Activated CD8-positive, alpha-beta T cell treated with anti-CD3 and anti-CD28 coated beads for 36 hours (primary cell): ENCODE measurements at regions not wholly inside any gene's neighbourhood (a gene's known extent, or its start where the extent isn't known, plus 50 kb on each side); places are given as distances from the start of the nearest gene placed in this dataset.

ENCODE experiments used
- ATAC-seq: fragments of 200-7000 bp; cut with Tn5 transposase; one replicate; pipeline ENCODE4 v1.10.0; 2021; ENCODE audit warnings: mild to moderate bottlenecking, moderate library complexity
- CTCF ChIA-PET: fragments of 350-600 bp; sonication (Branson Sonifier 250); formaldehyde crosslinking; loops from one replicate; lab custom pipeline; 2021; ENCODE audit warnings: antibody characterized with exemption; lab: Charles Lee
- POLR2A ChIA-PET: fragments of 350-600 bp; sonication (Branson Sonifier 250); formaldehyde crosslinking; loops from one replicate; lab custom pipeline; 2021; ENCODE audit warnings: antibody characterized with exemption; lab: Charles Lee
- DNase-seq: peaks from one replicate; pipeline ENCODE4 v3.0.0-alpha.2; 2020
- H3K27ac Mint-ChIP-seq: one replicate; pipeline ENCODE4 v1.8.0; 2021; ENCODE audit warnings: mild to moderate bottlenecking, mixed read lengths
- H3K27me3 Mint-ChIP-seq: one replicate; pipeline ENCODE4 v1.8.0; 2021; ENCODE audit warnings: mixed read lengths
- H3K36me3 Mint-ChIP-seq: one replicate; pipeline ENCODE4 v1.8.0; 2021; ENCODE audit warnings: low read depth, mixed read lengths
- H3K4me1 Mint-ChIP-seq: one replicate; pipeline ENCODE4 v1.8.0; 2021; ENCODE audit warnings: low read depth, mixed read lengths
- H3K4me3 Mint-ChIP-seq: one replicate; pipeline ENCODE4 v1.8.0; 2021; ENCODE audit warnings: mild to moderate bottlenecking, moderate library complexity, mixed read lengths
- H3K9me3 Mint-ChIP-seq: one replicate; pipeline ENCODE4 v1.8.0; 2021; ENCODE audit warnings: mixed read lengths
- intact Hi-C: fragments of 100-400 bp; cut with micrococcal nuclease; formaldehyde crosslinking; loops from one replicate; pipeline ENCODE4 v1.10.0; 2022
- TF ChIP-seq, protein P1 (sequence below): fragments of 200-600 bp; IDR thresholded peaks from one replicate; pipeline ENCODE4 v1.8.0; 2022; ENCODE audit warnings: antibody characterized with exemption, mild to moderate bottlenecking

- H3K4me3 Mint-ChIP-seq = no peak overlapping the region
- peaks cover 5% of the 10 kb centered on the region for H3K27me3 Mint-ChIP-seq
- POLR2A ChIA-PET = no interaction called here
- peaks cover 2% of the 10 kb centered on the region for H3K4me1 Mint-ChIP-seq
- ATAC-seq = no peak
- no peaks in the 10 kb centered on the region for H3K36me3 Mint-ChIP-seq
- H3K27ac Mint-ChIP-seq = no peak overlapping the region
- TF ChIP-seq, protein P1, sequence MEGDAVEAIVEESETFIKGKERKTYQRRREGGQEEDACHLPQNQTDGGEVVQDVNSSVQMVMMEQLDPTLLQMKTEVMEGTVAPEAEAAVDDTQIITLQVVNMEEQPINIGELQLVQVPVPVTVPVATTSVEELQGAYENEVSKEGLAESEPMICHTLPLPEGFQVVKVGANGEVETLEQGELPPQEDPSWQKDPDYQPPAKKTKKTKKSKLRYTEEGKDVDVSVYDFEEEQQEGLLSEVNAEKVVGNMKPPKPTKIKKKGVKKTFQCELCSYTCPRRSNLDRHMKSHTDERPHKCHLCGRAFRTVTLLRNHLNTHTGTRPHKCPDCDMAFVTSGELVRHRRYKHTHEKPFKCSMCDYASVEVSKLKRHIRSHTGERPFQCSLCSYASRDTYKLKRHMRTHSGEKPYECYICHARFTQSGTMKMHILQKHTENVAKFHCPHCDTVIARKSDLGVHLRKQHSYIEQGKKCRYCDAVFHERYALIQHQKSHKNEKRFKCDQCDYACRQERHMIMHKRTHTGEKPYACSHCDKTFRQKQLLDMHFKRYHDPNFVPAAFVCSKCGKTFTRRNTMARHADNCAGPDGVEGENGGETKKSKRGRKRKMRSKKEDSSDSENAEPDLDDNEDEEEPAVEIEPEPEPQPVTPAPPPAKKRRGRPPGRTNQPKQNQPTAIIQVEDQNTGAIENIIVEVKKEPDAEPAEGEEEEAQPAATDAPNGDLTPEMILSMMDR = no peak
- H3K9me3 Mint-ChIP-seq = no peaks in the 10 kb centered on the region
- no peak for DNase-seq
- intact Hi-C loops = no loop called here
- CTCF ChIA-PET = no interaction called here
Observed at GRCh38 chr10:28434063-28434462, 98.9 kb upstream of the WAC start.

GRCh38 chr10:28442403-28442802, 90.5 kb upstream of the WAC start:
- Mint-ChIP-seq H3K4me1 (no peaks in the 10 kb centered on the region), H3K4me3 (no peak overlapping the region), H3K9me3 (no peaks in the 10 kb centered on the region), H3K27me3 (peaks cover 10% of the 10 kb centered on the region), H3K36me3 (no peaks in the 10 kb centered on the region), H3K27ac (no peak overlapping the region)
- ChIA-PET CTCF (no interaction called here), POLR2A (no interaction called here)
- TF ChIP-seq, protein P1 = no peak
- intact Hi-C loops = no loop called here
- DNase-seq (no peak), ATAC-seq (no peak)

DNA sequence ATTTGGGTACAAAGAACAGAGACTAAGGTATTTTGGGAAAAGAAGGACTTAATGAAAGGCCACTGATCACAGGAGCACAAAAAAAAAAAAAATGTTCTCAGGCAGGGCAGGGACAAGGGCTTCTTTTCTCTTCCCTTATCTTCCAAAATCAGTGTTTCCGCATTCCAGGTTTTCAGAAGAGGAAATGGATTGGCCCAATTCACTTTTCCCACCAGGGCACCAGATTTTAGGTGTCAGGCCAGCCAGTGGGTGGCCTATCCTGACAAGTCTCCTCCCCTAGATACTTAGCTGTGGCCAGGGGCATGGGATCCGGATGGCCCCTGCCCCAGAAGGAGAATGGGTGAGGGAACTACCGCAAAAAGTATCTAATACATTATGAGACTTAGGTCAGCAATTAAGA, 88.9 kb upstream of the WAC start:
- no peak overlapping the region for H3K4me3 Mint-ChIP-seq
- H3K27ac Mint-ChIP-seq = no peak overlapping the region
- ATAC-seq (no peak), DNase-seq (no peak)
- CTCF ChIA-PET = interaction anchor here (0.5 kb wide), 1 partner anchor 1070 kb away, joined by 4 read pairs; no protein-coding TSS in a partner anchor
- TF ChIP-seq, protein P1 = no peak
- H3K9me3 Mint-ChIP-seq = no peaks in the 10 kb centered on the region
- POLR2A ChIA-PET = no interaction called here
- intact Hi-C loops = no loop called here
- no peaks in the 10 kb centered on the region for H3K36me3 Mint-ChIP-seq
- no peaks in the 10 kb centered on the region for H3K4me1 Mint-ChIP-seq
- peaks cover 5% of the 10 kb centered on the region for H3K27me3 Mint-ChIP-seq

DNA sequence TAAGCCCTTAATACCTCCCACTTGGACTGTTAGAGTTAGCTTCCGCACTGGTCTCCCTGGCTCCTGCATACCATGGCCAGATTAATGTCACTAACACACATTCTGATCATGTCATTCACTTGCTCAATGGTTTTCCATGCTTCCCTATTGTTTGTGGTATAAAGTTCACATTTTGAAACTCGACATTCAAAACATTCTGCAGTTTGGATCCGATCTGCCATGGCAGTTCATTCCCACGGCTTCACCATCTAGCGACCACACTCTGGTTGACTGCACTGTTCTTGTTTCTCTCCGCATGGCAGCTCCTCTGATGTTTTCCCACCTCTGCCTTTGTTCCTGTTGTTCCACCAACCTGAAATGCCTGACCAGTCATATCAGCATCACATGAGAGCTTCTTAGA, 87.4 kb upstream of the WAC start:
- ChIA-PET POLR2A (no interaction called here), CTCF (no interaction called here)
- H3K27me3 Mint-ChIP-seq = peaks cover 6% of the 10 kb centered on the region
- H3K27ac Mint-ChIP-seq = no peak overlapping the region
- H3K36me3 Mint-ChIP-seq = no peaks in the 10 kb centered on the region
- ATAC-seq = no peak
- TF ChIP-seq, protein P1 = no peak
- DNase-seq = no peak
- H3K4me1 Mint-ChIP-seq = no peaks in the 10 kb centered on the region
- intact Hi-C loops = no loop called here
- H3K4me3 Mint-ChIP-seq = no peak overlapping the region
- no peaks in the 10 kb centered on the region for H3K9me3 Mint-ChIP-seq

GRCh38 chr10:28449382-28449781, 83.5 kb upstream of the WAC start:
- H3K27ac Mint-ChIP-seq = no peak overlapping the region
- TF ChIP-seq, protein P1 = no peak
- ChIA-PET CTCF (no interaction called here), POLR2A (no interaction called here)
- peaks cover 8% of the 10 kb centered on the region for H3K27me3 Mint-ChIP-seq
- DNase-seq (no peak), ATAC-seq (no peak)
- intact Hi-C loops = no loop called here
- H3K4me1 Mint-ChIP-seq = no peaks in the 10 kb centered on the region
- H3K4me3 Mint-ChIP-seq = no peak overlapping the region
- H3K36me3 Mint-ChIP-seq = no peaks in the 10 kb centered on the region
- H3K9me3 Mint-ChIP-seq = peaks cover 2% of the 10 kb centered on the region
